Activated CD8-positive, alpha-beta memory T cell treated with anti-CD3 and anti-CD28 coated beads for 36 hours (primary cell): ENCODE measurements at regions not wholly inside any gene's neighbourhood (a gene's known extent, or its start where the extent isn't known, plus 50 kb on each side); places are given as distances from the start of the nearest gene placed in this dataset.

Source experiments
- CTCF ChIA-PET: fragments of 350-600 bp; sonication (Branson Sonifier 250); formaldehyde crosslinking; loops from one replicate; lab custom pipeline; 2021; ENCODE audit warnings: antibody characterized with exemption; lab: Charles Lee
- POLR2A ChIA-PET: fragments of 350-600 bp; sonication (Branson Sonifier 250); formaldehyde crosslinking; loops from one replicate; lab custom pipeline; 2021; ENCODE audit warnings: antibody characterized with exemption; lab: Charles Lee

GRCh38 chr13:76127922-76128321 lies 491.8 kb downstream of the LMO7 start:
- CTCF ChIA-PET, result no interaction called here
- POLR2A ChIA-PET, result no interaction called here

- POLR2A ChIA-PET, result no interaction called here
Measured at GRCh38 chr13:76123548-76123947, 487.4 kb downstream of the LMO7 start.

GRCh38 chr13:76116751-76117360 lies 480.7 kb downstream of the LMO7 start:
- CTCF ChIA-PET, result no interaction called here
- POLR2A ChIA-PET, result no interaction called here

More at GRCh38 chr13:76123548-76123947, 487.4 kb downstream of the LMO7 start:
- CTCF ChIA-PET, result no interaction called here

- ChIA-PET CTCF (no interaction called here), POLR2A (no interaction called here)
Measured at GRCh38 chr13:76106763-76107162, 470.6 kb downstream of the LMO7 start.

GRCh38 chr13:76094645-76095044 lies 458.5 kb downstream of the LMO7 start:
- POLR2A ChIA-PET, result no interaction called here
- CTCF ChIA-PET, result no interaction called here

- CTCF ChIA-PET, result no interaction called here
- POLR2A ChIA-PET, result no interaction called here
Measured at GRCh38 chr13:76091076-76091475, 454.9 kb downstream of the LMO7 start.

DNA sequence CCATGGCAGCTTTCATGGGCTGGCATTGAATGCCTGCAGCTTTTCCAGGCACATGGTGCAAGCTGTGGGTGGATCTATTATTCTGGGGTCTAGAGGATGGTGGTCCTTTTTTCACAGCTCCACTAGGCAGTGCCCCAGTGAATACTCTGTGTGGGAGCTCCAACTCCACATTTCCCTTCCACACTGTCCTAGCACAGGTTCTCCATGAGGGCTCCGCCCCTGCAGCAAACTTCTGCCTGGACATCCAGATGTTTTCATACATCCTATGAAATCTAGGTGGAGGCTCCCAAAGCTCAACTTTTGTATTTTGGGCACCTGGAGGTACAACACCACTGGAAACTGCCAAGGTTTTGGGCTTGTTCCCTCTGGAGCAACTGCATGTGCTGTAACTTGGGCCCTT lies 450.6 kb downstream of the LMO7 start:
- CTCF ChIA-PET, result no interaction called here
- POLR2A ChIA-PET, result no interaction called here

- POLR2A ChIA-PET, result no interaction called here
Measured at GRCh38 chr13:76067850-76068249, 431.7 kb downstream of the LMO7 start.

DNA sequence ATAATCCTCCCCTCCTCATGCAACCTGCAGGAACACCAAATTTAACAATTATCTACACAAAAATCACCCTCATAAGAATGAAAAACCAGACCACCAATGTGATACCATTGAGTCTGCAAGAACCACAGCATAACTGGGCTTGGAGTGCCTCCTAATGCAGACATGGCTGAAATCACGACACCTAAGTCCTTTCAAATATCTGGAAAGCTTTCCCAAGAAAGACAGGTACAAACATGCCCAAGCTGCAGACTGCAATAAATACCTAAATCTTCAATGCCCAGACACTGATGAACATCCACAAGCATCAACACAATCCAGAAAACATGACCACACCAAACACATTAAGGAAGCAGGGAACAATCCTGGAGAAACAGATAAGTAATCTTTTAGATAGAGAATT lies 417.1 kb downstream of the LMO7 start:
- ChIA-PET CTCF (no interaction called here), POLR2A (no interaction called here)

More at GRCh38 chr13:76067850-76068249, 431.7 kb downstream of the LMO7 start:
- CTCF ChIA-PET, result no interaction called here

DNA sequence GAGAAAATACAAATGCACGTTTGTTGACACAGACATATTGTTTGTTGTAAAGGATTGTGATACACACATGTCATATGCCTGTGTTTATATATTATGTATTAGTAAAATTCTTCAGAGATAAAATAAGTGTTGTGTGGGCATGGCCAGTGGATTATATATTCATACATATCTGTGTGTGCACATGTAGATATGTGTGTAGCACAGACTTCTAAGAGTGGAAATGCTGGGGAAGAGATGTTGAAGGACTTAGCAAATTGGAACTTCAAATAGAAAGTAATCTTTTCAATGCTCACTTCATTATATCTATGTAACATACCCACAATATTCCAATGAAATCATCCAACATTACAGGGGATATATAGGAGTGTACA lies 413.2 kb downstream of the LMO7 start:
- CTCF ChIA-PET, result no interaction called here

GRCh38 chr13:76048675-76049375 lies 412.7 kb downstream of the LMO7 start:
- POLR2A ChIA-PET, result no interaction called here
- CTCF ChIA-PET, result no interaction called here

More for the DNA sequence above, 413.2 kb downstream of the LMO7 start:
- POLR2A ChIA-PET, result no interaction called here

- CTCF ChIA-PET, result no interaction called here
- POLR2A ChIA-PET, result no interaction called here
Measured at GRCh38 chr13:76048131-76048530, 412.0 kb downstream of the LMO7 start.

GRCh38 chr13:76043874-76044273 lies 407.7 kb downstream of the LMO7 start:
- CTCF ChIA-PET, result no interaction called here
- POLR2A ChIA-PET, result no interaction called here

DNA sequence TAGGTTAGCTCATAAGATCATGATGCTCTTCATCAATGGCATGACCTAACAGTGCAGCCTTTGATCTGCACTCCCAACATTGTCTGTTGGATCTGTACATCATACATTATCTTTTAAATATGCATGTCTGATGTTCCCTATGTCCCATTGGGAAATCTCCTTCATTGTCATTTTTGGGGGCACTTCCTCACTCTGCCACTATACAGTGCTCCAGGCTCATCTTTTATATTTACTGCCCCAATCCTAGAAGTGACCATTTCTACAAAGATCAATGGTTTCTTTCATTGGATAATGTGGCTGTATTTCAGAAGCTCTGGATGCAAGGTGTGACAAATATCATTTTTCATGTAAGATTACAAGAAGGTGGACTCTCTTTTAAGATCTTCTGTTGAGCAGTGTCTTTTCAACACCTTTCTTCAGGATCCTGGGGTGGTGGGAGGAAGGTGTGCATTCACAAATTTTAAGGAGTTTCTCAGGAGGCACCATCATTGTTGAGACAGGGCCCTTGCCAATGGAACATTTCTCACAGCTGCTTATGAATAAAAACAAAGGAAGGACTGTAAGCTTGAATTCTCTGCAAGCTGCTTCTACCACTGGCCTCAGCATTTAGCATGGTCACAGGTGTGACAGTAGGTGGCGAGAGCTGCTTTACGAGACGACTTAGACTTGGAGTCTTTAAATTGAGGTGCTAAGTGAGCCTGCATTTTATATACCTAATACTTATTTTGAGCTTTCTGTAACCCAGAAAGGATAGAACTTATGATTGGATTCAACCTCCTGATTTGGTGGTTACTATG lies 403.0 kb downstream of the LMO7 start:
- ChIA-PET CTCF (no interaction called here), POLR2A (no interaction called here)

GRCh38 chr13:76036176-76036575 lies 400.0 kb downstream of the LMO7 start:
- ChIA-PET CTCF (no interaction called here), POLR2A (no interaction called here)

DNA sequence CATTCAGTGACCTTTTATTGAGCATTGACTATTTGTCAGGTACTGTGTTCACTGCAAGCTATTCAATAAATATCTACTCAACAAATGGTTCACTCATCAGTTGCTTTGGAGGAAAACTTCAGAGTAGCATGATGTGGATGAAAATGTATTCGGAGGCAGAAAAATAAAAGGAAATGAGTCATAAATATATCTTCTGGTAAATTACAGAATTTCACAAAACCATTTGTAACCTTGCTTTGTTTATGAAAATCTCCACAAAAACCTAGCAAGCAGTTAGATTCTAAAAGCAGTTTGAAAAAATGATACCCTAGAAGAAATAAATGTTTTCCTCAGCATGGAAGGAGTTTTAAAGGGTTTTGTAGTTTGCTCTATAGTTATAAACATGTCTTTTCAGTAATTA lies 399.6 kb downstream of the LMO7 start:
- ChIA-PET POLR2A (no interaction called here), CTCF (no interaction called here)

- POLR2A ChIA-PET, result no interaction called here
- CTCF ChIA-PET, result no interaction called here
Measured at GRCh38 chr13:76029706-76030105, 393.6 kb downstream of the LMO7 start.

DNA sequence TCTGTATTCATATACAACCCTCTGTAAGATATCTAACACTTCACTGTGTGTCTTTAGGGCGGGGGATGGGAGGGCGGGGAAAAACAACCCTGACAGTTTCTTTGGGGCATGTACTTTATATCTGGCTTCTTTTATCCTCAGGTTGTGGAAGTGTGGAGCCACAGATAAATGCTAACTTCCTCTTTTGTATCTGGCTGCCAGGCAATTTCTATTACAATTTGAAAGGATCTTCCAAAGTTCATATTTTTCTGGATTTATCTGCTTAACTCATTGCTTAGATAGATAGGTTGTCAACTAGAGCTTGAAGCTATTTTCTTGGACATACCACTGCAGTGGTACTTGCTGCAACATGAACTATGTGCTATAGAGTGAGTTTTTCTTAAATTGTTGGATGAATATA lies 393.0 kb downstream of the LMO7 start:
- ChIA-PET CTCF (no interaction called here), POLR2A (no interaction called here)

DNA sequence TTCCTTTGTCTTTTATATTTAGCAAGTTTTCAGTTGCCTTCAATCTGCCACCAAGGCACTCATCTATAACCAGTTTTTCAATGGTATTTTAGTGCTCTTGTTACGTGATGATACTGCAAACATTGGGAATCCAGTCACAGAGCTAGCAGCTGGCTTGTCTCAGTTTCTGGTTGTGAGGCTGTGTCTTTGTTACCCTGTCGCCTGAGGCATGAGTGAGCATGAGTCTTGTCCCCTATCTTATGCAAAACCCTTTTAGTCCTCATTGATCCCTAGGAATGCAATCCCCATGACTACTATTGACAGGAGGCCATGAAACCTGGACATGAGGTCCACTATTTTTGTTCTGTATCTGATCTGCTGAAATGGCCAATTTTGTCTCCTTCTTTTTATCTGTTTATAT lies 391.0 kb downstream of the LMO7 start:
- POLR2A ChIA-PET, result no interaction called here
- CTCF ChIA-PET, result no interaction called here

- CTCF ChIA-PET, result no interaction called here
- POLR2A ChIA-PET, result no interaction called here
Measured at GRCh38 chr13:76025392-76025791, 389.3 kb downstream of the LMO7 start.

GRCh38 chr13:76024151-76024550 lies 388.0 kb downstream of the LMO7 start:
- ChIA-PET POLR2A (no interaction called here), CTCF (no interaction called here)
